Psoas muscle (tissue), 7 donors: ENCODE measurements at regions not wholly inside any gene's neighbourhood (a gene's known extent, or its start where the extent isn't known, plus 50 kb on each side); places are given as distances from the start of the nearest gene placed in this dataset.
"Not testable (repeated sequence)": the region's sequence is repeated elsewhere in the genome, so short reads cannot be mapped to it uniquely, and the experiment has no call there.

Experiments
- ATAC-seq, 4 donors: fragments of 200-7000 bp; cut with Tn5 transposase; one replicate each; pipeline ENCODE4 v1.9.1; 2020; ENCODE audit warnings: moderate library complexity in 3 of 4, mild to moderate bottlenecking in 2 of 4
- DNase-seq, 2 donors: peaks; one replicate each; pipeline ENCODE4 v3.0.0-alpha.2; 2020
- H3K27ac ChIP-seq: fragments of 200-600 bp; one replicate; pipeline ENCODE4 v1.8.0; 2022
- H3K27me3 ChIP-seq, 3 donors: fragments of 200-600 bp in 1 of 3; one replicate each; pipeline versions ENCODE4 v1.6.1 to v1.8.0; 2013 to 2022; ENCODE audit warnings: low read length in 2 of 3, mild to moderate bottlenecking in 2 of 3, moderate library complexity in 1 of 3; ENCODE audit not compliant: insufficient read depth in 3 of 3
- H3K36me3 ChIP-seq, 2 donors: fragments of 200-600 bp in 1 of 2; one replicate each; pipeline versions ENCODE4 v1.6.1 to v1.8.0; 2013 to 2022; ENCODE audit warnings: low read depth in 1 of 2, mild to moderate bottlenecking in 1 of 2, moderate library complexity in 1 of 2; ENCODE audit not compliant: insufficient read depth in 1 of 2
- H3K4me1 ChIP-seq: fragments of 200-600 bp; one replicate; pipeline ENCODE4 v1.8.0; 2022
- H3K4me3 ChIP-seq: fragments of 200-600 bp; one replicate; pipeline ENCODE4 v1.8.0; 2022; ENCODE audit warnings: mild to moderate bottlenecking
- H3K9me3 ChIP-seq: fragments of 200-600 bp; one replicate; pipeline ENCODE4 v1.8.0; 2022
- CTCF ChIP-seq: fragments of 200-600 bp; IDR thresholded peaks from one replicate; pipeline ENCODE4 v1.8.0; 2022; ENCODE audit warnings: antibody characterized with exemption
- WGBS, 3 donors: extraction: QIAGEN DNeasy Blood & Tissue Kit; methylation state at CpG; one replicate each; pipeline versions ENCODE4 v1.1.6 to v1.1.7; 2013; 5-methylcytosine and 5-hydroxymethylcytosine counted together
- intact Hi-C, 2 donors: fragments of 100-400 bp; cut with DNase I; formaldehyde crosslinking; loops; one replicate each; pipeline versions ENCODE4 v1.11.0 to v1.14.2; 2022
- donor health status: healthy with polysubstance abuse.
- donor health status: DM: no; HTN: no; CAD: no; lungs with moderate emphysema.
- donor health status: Bipolar disorder and iron deficiency.
- donor health status: healthy.
- donor health status: DM: yes; HTN: yes; CAD: no.
- donor health status: DM: no; HTN: no; CAD: no.
- donor health status: DM: yes; HTN: yes; CAD: no.

GRCh38 chr2:167843657-167844056 is 403.7 kb downstream of the STK39 start:
- no peaks in the 10 kb centered on the region for H3K9me3 ChIP-seq
- H3K4me1 ChIP-seq = no peaks in the 10 kb centered on the region
- H3K27ac ChIP-seq = no peak overlapping the region
- H3K4me3 ChIP-seq = no peak overlapping the region
- no peaks in the 10 kb centered on the region for H3K27me3 ChIP-seq
- no peak for DNase-seq
- ATAC-seq = peak in 1 of 4 donors; percentile 22
- no peaks in the 10 kb centered on the region for H3K36me3 ChIP-seq
- WGBS, 3 donors = 88 to 92% (median 89%) methylated on average over 2 of the region's 2 CpGs
- TF ChIP-seq CTCF = no peak
- intact Hi-C loops = no loop called here

GRCh38 chr2:167843217-167843616 is 404.2 kb downstream of the STK39 start:
- DNase-seq (no peak), ATAC-seq (peak; percentile 36 to 90 (median 77))
- Histone ChIP-seq H3K36me3 (no peaks in the 10 kb centered on the region), H3K4me3 (no peak overlapping the region), H3K27ac (no peak overlapping the region), H3K9me3 (no peaks in the 10 kb centered on the region), H3K4me1 (no peaks in the 10 kb centered on the region), H3K27me3 (no peaks in the 10 kb centered on the region)
- intact Hi-C loops = no loop called here
- 95 to 100% (median 97%) methylated on average over 1 of the region's 1 CpG for WGBS, 3 donors
- no peak for TF ChIP-seq CTCF

- ATAC-seq (no peak), DNase-seq (no peak)
- H3K9me3 ChIP-seq = no peaks in the 10 kb centered on the region
- intact Hi-C loops = no loop called here
- no peak for TF ChIP-seq CTCF
- 82 to 94% (median 94%) methylated on average over 1 of the region's 1 CpG for WGBS, 3 donors
- no peak overlapping the region for H3K4me3 ChIP-seq
- H3K27me3 ChIP-seq = no peaks in the 10 kb centered on the region
- H3K36me3 ChIP-seq = no peaks in the 10 kb centered on the region
- no peaks in the 10 kb centered on the region for H3K4me1 ChIP-seq
- no peak overlapping the region for H3K27ac ChIP-seq
Observed at GRCh38 chr2:167842047-167842446, 405.3 kb downstream of the STK39 start.

- intact Hi-C loops, H3K27ac ChIP-seq, H3K4me1 ChIP-seq, H3K36me3 ChIP-seq, H3K27me3 ChIP-seq, H3K9me3 ChIP-seq, DNase-seq, ATAC-seq, H3K4me3 ChIP-seq: not testable (repeated sequence)
- WGBS, 3 donors = 85 to 94% (median 93%) methylated on average over 8 of the region's 8 CpGs
Observed at GRCh38 chr2:167835290-167835689, 412.1 kb downstream of the STK39 start.

GRCh38 chr2:167834707-167835106 is 412.7 kb downstream of the STK39 start:
- intact Hi-C loops = no loop called here
- H3K4me1 ChIP-seq = peaks cover 3% of the 10 kb centered on the region
- DNase-seq = no peak
- H3K27me3 ChIP-seq = no peaks in the 10 kb centered on the region
- H3K9me3 ChIP-seq = no peaks in the 10 kb centered on the region
- no peak overlapping the region for H3K4me3 ChIP-seq
- no peak for TF ChIP-seq CTCF
- ATAC-seq = peak in 1 of 4 donors; percentile 32
- no peaks in the 10 kb centered on the region for H3K36me3 ChIP-seq
- 80 to 93% (median 87%) methylated on average over 5 of the region's 5 CpGs for WGBS, 3 donors
- no peak overlapping the region for H3K27ac ChIP-seq
